Hematopoietic multipotent progenitor cell (in vitro differentiated cells): ENCODE measurements at regions not wholly inside any gene's neighbourhood (a gene's known extent, or its start where the extent isn't known, plus 50 kb on each side); places are given as distances from the start of the nearest gene placed in this dataset.
"Not testable (repeated sequence)": the region's sequence is repeated elsewhere in the genome, so short reads cannot be mapped to it uniquely, and the experiment has no call there.

Experiments
- DNase-seq, 3 donors: peaks; one replicate each; pipeline ENCODE4 v3.0.0-alpha.2; 2011 to 2015; ENCODE audit warnings: low read depth in 2 of 3, low spot score in 2 of 3

GRCh38 chr1:206311611-206312273 lies 108.4 kb downstream of the SRGAP2 start:
- DNase-seq, result not testable (repeated sequence)

DNA sequence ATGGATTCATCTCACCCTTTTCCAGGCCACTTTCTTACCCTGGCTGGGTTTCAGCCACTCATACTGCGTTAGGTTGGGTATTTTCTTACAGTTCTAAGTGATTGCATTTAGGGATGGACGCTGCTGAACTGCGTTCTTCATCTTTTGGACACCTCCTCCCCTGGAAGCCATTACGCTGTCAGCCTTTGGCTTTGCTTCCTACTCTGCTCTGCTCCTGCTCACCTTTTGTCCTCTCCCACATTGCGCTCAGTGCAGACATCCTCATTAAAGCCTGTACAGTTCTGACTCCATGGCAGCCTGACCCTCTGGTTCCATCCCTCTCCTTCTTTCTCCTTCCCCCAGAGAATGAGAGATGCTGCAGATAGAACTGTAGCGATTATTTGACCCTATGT lies 108.9 kb downstream of the SRGAP2 start:
- DNase-seq, result not testable (repeated sequence)

- not testable (repeated sequence) for DNase-seq
Observed at GRCh38 chr1:206314951-206315636, 111.8 kb downstream of the SRGAP2 start.

DNA sequence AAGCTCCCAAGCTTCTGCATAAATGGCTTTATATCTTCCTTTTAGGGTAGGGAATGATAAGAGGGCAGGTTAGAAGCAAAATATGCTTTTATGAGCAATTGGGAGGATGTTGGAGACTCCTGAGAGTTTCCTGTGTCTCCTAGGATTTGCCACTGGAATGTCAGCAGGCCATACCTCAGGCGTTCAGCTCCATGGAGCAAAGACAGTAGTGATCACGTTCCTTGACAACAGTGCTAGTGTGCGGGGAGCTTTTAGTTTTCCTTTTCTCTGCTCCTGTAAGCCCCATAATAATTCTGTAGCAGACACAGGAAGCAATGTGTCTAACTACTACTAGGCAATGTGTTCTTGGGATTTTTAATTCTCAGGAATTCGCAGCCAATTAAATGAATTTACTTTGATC lies 113.6 kb downstream of the SRGAP2 start:
- DNase-seq, result not testable (repeated sequence)

- DNase-seq, result not testable (repeated sequence)
Observed at GRCh38 chr1:206317878-206318514, 114.7 kb downstream of the SRGAP2 start.

DNA sequence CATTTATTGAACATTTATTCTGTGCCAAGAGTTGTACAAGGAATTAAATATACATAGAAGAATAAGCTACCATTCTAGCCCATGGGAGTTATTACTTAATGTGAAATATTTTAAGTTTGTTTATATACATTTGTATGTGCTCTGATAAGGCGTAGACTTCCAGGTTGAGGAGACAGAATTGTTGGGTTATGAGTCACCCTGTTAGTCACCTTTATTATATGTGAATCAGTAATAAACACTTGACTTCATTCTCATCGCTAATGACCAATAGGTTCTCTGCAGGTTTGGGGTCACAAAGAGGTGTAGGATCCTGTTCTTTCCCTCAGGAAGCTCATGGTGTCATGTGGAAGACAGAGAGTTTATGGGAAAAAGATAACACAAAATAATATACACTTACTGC lies 116.9 kb downstream of the SRGAP2 start:
- DNase-seq, result not testable (repeated sequence)

DNA sequence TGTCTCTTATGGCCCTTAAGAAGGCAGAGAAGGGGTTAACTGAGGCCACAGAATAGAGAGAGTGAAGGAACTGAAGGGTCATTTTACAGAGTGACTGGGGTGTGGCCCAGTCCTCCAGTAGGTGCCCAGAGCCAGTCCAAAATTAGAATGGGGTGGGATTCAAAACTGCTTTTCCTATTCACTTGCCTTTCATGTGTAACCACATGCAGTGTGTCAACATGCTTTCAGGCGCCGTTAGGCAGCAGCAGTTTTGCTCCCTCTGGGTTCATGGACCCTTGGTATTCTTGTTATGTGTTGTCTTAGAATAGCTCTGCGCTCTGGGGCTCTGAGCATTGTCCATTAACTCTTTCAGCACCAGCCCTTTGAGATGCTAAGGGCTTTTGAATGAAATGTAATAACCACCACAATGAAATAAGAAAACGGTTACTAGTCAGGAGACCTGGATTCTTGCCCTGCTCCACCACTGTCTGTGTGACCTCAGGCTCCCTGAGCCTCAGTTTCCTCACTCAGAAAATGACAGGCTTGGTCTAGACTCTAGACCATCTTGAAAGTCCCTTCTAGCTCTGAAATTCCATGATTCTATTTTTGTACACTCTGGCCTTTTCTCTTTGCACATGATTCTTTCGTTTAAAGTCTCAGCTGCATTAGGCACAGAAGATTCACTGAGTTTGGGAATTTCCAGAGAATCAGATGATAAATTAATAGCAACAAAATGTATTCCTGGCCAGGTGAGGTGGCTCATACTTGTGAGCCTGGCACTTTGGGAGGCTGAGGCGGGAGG lies 123.0 kb downstream of the SRGAP2 start:
- not testable (repeated sequence) for DNase-seq

GRCh38 chr1:206331597-206331996 lies 128.3 kb downstream of the SRGAP2 start:
- not testable (repeated sequence) for DNase-seq

DNA sequence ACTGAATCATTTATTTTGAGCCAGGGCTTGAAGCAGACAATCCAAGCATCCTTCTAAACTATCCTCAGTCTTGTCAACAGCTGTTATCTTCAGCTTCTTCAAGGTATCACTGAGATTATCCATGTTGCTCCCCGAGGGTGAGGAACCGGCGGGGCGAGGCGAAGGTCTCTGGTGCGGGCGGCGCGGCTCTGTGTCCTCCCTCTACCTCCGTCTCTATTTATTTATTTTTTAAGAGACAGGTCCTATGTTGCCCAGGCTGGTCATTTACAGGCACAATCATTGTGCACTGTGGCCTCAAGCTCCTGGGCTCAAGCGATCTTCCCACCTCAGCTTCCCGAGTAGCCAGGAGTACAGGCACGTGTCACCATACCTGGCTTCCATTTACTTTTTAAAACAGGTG lies 130.0 kb downstream of the SRGAP2 start:
- DNase-seq, result not testable (repeated sequence)

DNA sequence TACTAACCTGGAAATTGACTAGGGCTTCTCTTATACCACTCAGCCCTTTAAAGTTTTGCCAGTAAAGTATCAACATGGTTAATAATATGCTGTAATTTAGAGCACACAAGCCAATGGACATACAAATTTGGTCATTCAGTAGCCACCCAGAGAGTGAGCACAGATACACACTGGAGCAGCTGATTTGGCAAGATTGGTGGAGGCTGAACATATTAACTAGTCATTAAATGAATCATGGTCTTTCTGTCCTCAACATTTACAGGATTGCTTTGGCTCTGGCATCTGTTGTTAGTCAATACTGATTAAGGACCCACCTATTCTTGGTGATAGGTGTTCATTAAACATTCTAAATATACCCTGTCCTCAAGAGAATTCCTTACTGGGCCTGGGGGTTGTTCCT lies 130.6 kb downstream of the SRGAP2 start:
- not testable (repeated sequence) for DNase-seq

- not testable (repeated sequence) for DNase-seq
Observed at GRCh38 chr1:206334481-206334880, 131.1 kb downstream of the SRGAP2 start.

DNA sequence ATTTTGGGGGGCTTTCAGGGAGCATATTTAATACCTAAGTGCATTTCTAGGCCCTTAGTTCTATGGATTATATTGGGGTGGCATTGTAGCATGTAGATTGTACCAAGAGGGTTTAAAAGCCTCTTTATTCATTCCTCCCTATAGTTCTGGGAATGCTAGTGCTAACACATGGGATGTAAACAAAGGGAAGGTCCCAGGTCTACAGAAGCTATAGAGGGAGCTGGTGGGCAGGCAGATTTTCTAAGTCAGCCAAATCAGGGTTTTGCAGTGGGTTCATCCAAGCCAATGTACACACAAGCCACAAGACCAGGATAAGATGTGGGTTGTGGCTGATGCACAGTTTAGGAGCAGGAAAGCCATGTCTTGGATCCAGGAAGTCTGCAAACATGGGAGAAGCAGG lies 131.8 kb downstream of the SRGAP2 start:
- not testable (repeated sequence) for DNase-seq

GRCh38 chr1:206335875-206336846 lies 132.8 kb downstream of the SRGAP2 start:
- DNase-seq, result not testable (repeated sequence)

- not testable (repeated sequence) for DNase-seq
Observed at GRCh38 chr1:206337024-206337423, 133.3 kb upstream of the IKBKE start.

- DNase-seq, result not testable (repeated sequence)
Observed at GRCh38 chr1:206350493-206351275, 119.6 kb upstream of the IKBKE start.

- not testable (repeated sequence) for DNase-seq
Observed at GRCh38 chr1:206351276-206352052, 118.8 kb upstream of the IKBKE start.

- DNase-seq, result not testable (repeated sequence)
Observed at GRCh38 chr1:206356310-206356709, 114.0 kb upstream of the IKBKE start.

GRCh38 chr1:206357962-206358361 lies 112.3 kb upstream of the IKBKE start:
- DNase-seq, result not testable (repeated sequence)
